WTC11 (cell line): ENCODE measurements at regions not wholly inside any gene's neighbourhood (a gene's known extent, or its start where the extent isn't known, plus 50 kb on each side); places are given as distances from the start of the nearest gene placed in this dataset.

Experiments
- ATAC-seq: fragments of 200-7000 bp; cut with Tn5 transposase; 2 replicates; pipeline ENCODE4 v1.10.0; 2021; ENCODE audit warnings: mild to moderate bottlenecking, moderate library complexity
- CTCF ChIA-PET: fragments of 300-600 bp; sonication (Branson Sonifier 250); formaldehyde crosslinking; loops from one replicate; lab custom pipeline; 2021; ENCODE audit warnings: antibody characterized with exemption; lab: Charles Lee
- POLR2A ChIA-PET: fragments of 350-600 bp; sonication (Branson Sonifier 250); formaldehyde crosslinking; loops from one replicate; lab custom pipeline; 2021; ENCODE audit warnings: antibody characterized with exemption; lab: Charles Lee
- DNase-seq: peaks from one replicate; pipeline ENCODE4 v3.0.0; 2021; ENCODE audit warnings: low spot score
- H3K27ac Mint-ChIP-seq: 2 replicates; pipeline ENCODE4 v1.8.0; 2021; ENCODE audit warnings: mixed read lengths
- H3K27me3 Mint-ChIP-seq: 2 replicates; pipeline ENCODE4 v1.8.0; 2021; ENCODE audit warnings: low read depth, mild to moderate bottlenecking, moderate library complexity, mixed read lengths
- H3K36me3 Mint-ChIP-seq: 2 replicates; pipeline ENCODE4 v1.8.0; 2021; ENCODE audit warnings: mixed read lengths
- H3K4me1 Mint-ChIP-seq: 2 replicates; pipeline ENCODE4 v1.8.0; 2022; ENCODE audit warnings: mixed read lengths
- H3K4me3 Mint-ChIP-seq: 2 replicates; pipeline ENCODE4 v1.8.0; 2021; ENCODE audit warnings: mild to moderate bottlenecking, moderate library complexity, mixed read lengths
- H3K9me3 Mint-ChIP-seq: 2 replicates; pipeline ENCODE4 v1.8.0; 2021; ENCODE audit warnings: mixed read lengths
- ATF3 ChIP-seq: sonication (generic); formaldehyde crosslinking; conservative IDR thresholded peaks from 2 replicates; pipeline ENCODE4 v1.8.1; 2022; ENCODE audit warnings: mild to moderate bottlenecking, missing genetic modification reagents
- CBFB ChIP-seq: sonication (generic); formaldehyde crosslinking; IDR thresholded peaks from 2 replicates; pipeline ENCODE4 v1.8.1; 2022; ENCODE audit warnings: mild to moderate bottlenecking, low read depth, missing genetic modification reagents
- E2F1 ChIP-seq: sonication (generic); formaldehyde crosslinking; IDR thresholded peaks from 2 replicates; pipeline ENCODE4 v1.8.0; 2022; ENCODE audit warnings: mild to moderate bottlenecking, missing genetic modification reagents
- E2F4 ChIP-seq: sonication (generic); formaldehyde crosslinking; IDR thresholded peaks from 2 replicates; pipeline ENCODE4 v1.8.1; 2022; ENCODE audit warnings: low read depth, mild to moderate bottlenecking, moderate library complexity, missing genetic modification reagents, borderline replicate concordance
- E2F5 ChIP-seq: sonication (generic); formaldehyde crosslinking; IDR thresholded peaks from 2 replicates; pipeline ENCODE4 v1.8.1; 2022; ENCODE audit warnings: mild to moderate bottlenecking, moderate library complexity, missing genetic modification reagents
- FOXK1 ChIP-seq: sonication (generic); formaldehyde crosslinking; IDR thresholded peaks from 2 replicates; pipeline ENCODE4 v1.8.0; 2022; ENCODE audit warnings: mild to moderate bottlenecking, moderate library complexity, missing genetic modification reagents
- GABPB1 ChIP-seq: sonication (generic); formaldehyde crosslinking; IDR thresholded peaks from 2 replicates; pipeline ENCODE4 v1.8.1; 2023; ENCODE audit warnings: mild to moderate bottlenecking, missing genetic modification reagents
- GRHL2 ChIP-seq: fragments of 250-450 bp; sonication (Bioruptor Pico); IDR thresholded peaks from 2 replicates; pipeline ENCODE4 v1.8.0; 2022; ENCODE audit warnings: mild to moderate bottlenecking, moderate library complexity; ENCODE audit not compliant: insufficient replicate concordance, severe bottlenecking
- HMGA2 ChIP-seq: fragments of 250-450 bp; sonication (Bioruptor Pico); IDR thresholded peaks from 2 replicates; pipeline ENCODE4 v1.4.0; 2021; ENCODE audit warnings: mild to moderate bottlenecking, moderate library complexity
- IRF2 ChIP-seq: sonication (generic); formaldehyde crosslinking; IDR thresholded peaks from 2 replicates; pipeline ENCODE4 v1.8.0; 2022; ENCODE audit warnings: low read depth, missing genetic modification reagents, borderline replicate concordance
- JUN ChIP-seq: sonication (generic); formaldehyde crosslinking; IDR thresholded peaks from 2 replicates; pipeline ENCODE4 v1.8.0; 2023; ENCODE audit warnings: mild to moderate bottlenecking, missing genetic modification reagents
- MAX ChIP-seq: sonication (generic); formaldehyde crosslinking; IDR thresholded peaks from 2 replicates; pipeline ENCODE4 v1.8.0; 2022; ENCODE audit warnings: mild to moderate bottlenecking, missing genetic modification reagents
- MLX ChIP-seq: sonication (generic); formaldehyde crosslinking; IDR thresholded peaks from 2 replicates; pipeline ENCODE4 v1.8.1; 2023; ENCODE audit warnings: mild to moderate bottlenecking, missing genetic modification reagents, moderate library complexity
- MYBL2 ChIP-seq: sonication (generic); formaldehyde crosslinking; IDR thresholded peaks from 2 replicates; pipeline ENCODE4 v1.8.1; 2023; ENCODE audit warnings: mild to moderate bottlenecking, moderate library complexity, missing genetic modification reagents
- NR3C1 ChIP-seq: sonication (generic); formaldehyde crosslinking; conservative IDR thresholded peaks from 2 replicates; pipeline ENCODE4 v1.8.1; 2023; ENCODE audit warnings: low read depth, mild to moderate bottlenecking, missing genetic modification reagents
- OVOL2 ChIP-seq: fragments of 250-450 bp; sonication (Bioruptor Pico); IDR thresholded peaks from 2 replicates; pipeline ENCODE4 v1.9.0; 2021; ENCODE audit warnings: mild to moderate bottlenecking, borderline replicate concordance
- PREB ChIP-seq: sonication (generic); formaldehyde crosslinking; IDR thresholded peaks from 2 replicates; pipeline ENCODE4 v1.8.1; 2022; ENCODE audit warnings: mild to moderate bottlenecking, missing genetic modification reagents, moderate library complexity, borderline replicate concordance
- RELA ChIP-seq: sonication (generic); formaldehyde crosslinking; IDR thresholded peaks from 2 replicates; pipeline ENCODE4 v1.8.1; 2022; ENCODE audit warnings: missing genetic modification reagents, mild to moderate bottlenecking, borderline replicate concordance
- SMAD3 ChIP-seq: sonication (generic); formaldehyde crosslinking; IDR thresholded peaks from 2 replicates; pipeline ENCODE4 v1.8.0; 2022; ENCODE audit warnings: missing genetic modification reagents, mild to moderate bottlenecking, borderline replicate concordance
- SMAD4 ChIP-seq: sonication (generic); formaldehyde crosslinking; IDR thresholded peaks from 2 replicates; pipeline ENCODE4 v1.8.0; 2022; ENCODE audit warnings: mild to moderate bottlenecking, missing genetic modification reagents
- SP1 ChIP-seq: sonication (generic); formaldehyde crosslinking; conservative IDR thresholded peaks from 2 replicates; pipeline ENCODE4 v1.8.1; 2022; ENCODE audit warnings: missing genetic modification reagents
- STAT6 ChIP-seq: sonication (generic); formaldehyde crosslinking; conservative IDR thresholded peaks from 2 replicates; pipeline ENCODE4 v1.8.1; 2023; ENCODE audit warnings: mild to moderate bottlenecking, low read depth, missing genetic modification reagents, moderate library complexity
- USF1 ChIP-seq: sonication (generic); formaldehyde crosslinking; IDR thresholded peaks from 2 replicates; pipeline ENCODE4 v1.8.0; 2022; ENCODE audit warnings: mild to moderate bottlenecking, missing genetic modification reagents
- ZNF138 ChIP-seq: sonication (generic); formaldehyde crosslinking; conservative IDR thresholded peaks from 2 replicates; pipeline ENCODE4 v1.8.1; 2022; ENCODE audit warnings: mild to moderate bottlenecking, moderate library complexity, missing genetic modification reagents
- ZNF219 ChIP-seq: sonication (generic); formaldehyde crosslinking; IDR thresholded peaks from 2 replicates; pipeline ENCODE4 v1.8.0; 2023; ENCODE audit warnings: missing genetic modification reagents, mild to moderate bottlenecking, borderline replicate concordance
- ZNF232 ChIP-seq: sonication (generic); formaldehyde crosslinking; IDR thresholded peaks from 2 replicates; pipeline ENCODE4 v1.8.0; 2022; ENCODE audit warnings: mild to moderate bottlenecking, missing genetic modification reagents

- DNase-seq (no peak), ATAC-seq (no peak)
- Mint-ChIP-seq H3K27ac (no peak overlapping the region), H3K9me3 (peaks cover 10% of the 10 kb centered on the region), H3K27me3 (no peaks in the 10 kb centered on the region), H3K4me3 (no peak overlapping the region), H3K36me3 (peaks cover 4% of the 10 kb centered on the region; the same call in 1 of the 2 replicates), H3K4me1 (no peaks in the 10 kb centered on the region)
- ChIA-PET POLR2A (no interaction called here), CTCF (no interaction called here)
- TF ChIP-seq STAT6 (CRISPR knock-in tag) (no peak), E2F4 (CRISPR knock-in tag) (no peak), E2F5 (no peak), CBFB (CRISPR knock-in tag) (no peak), JUN (CRISPR knock-in tag) (no peak), USF1 (CRISPR knock-in tag) (no peak), E2F1 (CRISPR knock-in tag) (no peak), HMGA2 (no peak), ZNF219 (CRISPR knock-in tag) (no peak), MAX (CRISPR knock-in tag) (no peak), SP1 (CRISPR knock-in tag) (no peak), NR3C1 (no peak), MYBL2 (CRISPR knock-in tag) (no peak), SMAD3 (CRISPR knock-in tag) (no peak), MLX (CRISPR knock-in tag) (no peak), GABPB1 (CRISPR knock-in tag) (no peak), OVOL2 (CRISPR knock-in tag) (no peak)
Observed at GRCh38 chr5:57940236-57940635, 457.6 kb upstream of the ACTBL2 start.

- ChIA-PET POLR2A (no interaction called here), CTCF (no interaction called here)
- peaks cover 4% of the 10 kb centered on the region; the same call in 1 of the 2 replicates for H3K36me3 Mint-ChIP-seq
- H3K9me3 Mint-ChIP-seq = peaks cover 9% of the 10 kb centered on the region
- H3K27me3 Mint-ChIP-seq = no peaks in the 10 kb centered on the region
- H3K4me3 Mint-ChIP-seq = no peak overlapping the region
- no peak for DNase-seq
- H3K4me1 Mint-ChIP-seq = no peaks in the 10 kb centered on the region
- no peak for ATAC-seq
- no peak overlapping the region for H3K27ac Mint-ChIP-seq
- TF ChIP-seq ZNF232 (no peak), RELA (CRISPR knock-in tag) (no peak), NR3C1 (no peak), MLX (CRISPR knock-in tag) (no peak), GRHL2 (no peak), ATF3 (no peak), SMAD4 (no peak), IRF2 (CRISPR knock-in tag) (no peak), ZNF138 (CRISPR knock-in tag) (no peak), PREB (no peak), HMGA2 (no peak), FOXK1 (CRISPR knock-in tag) (no peak)
Observed at GRCh38 chr5:57939771-57940170, 457.2 kb upstream of the ACTBL2 start.
